DOHH2 (cell line): ENCODE measurements at regions not wholly inside any gene's neighbourhood (a gene's known extent, or its start where the extent isn't known, plus 50 kb on each side); places are given as distances from the start of the nearest gene placed in this dataset.

Experiments
- H3F3A ChIP-seq: fragments of 200-600 bp; sonication (generic), shearing (Covaris generic); 2 replicates; pipeline ENCODE4 v1.6.0; 2016; ENCODE audit warnings: antibody characterized with exemption, mild to moderate bottlenecking; ENCODE audit not compliant: control insufficient read depth, insufficient read depth
- H3K27ac ChIP-seq: fragments of 200-600 bp; sonication (generic); 2 replicates; pipeline ENCODE4 v1.5.1; 2014; ENCODE audit warnings: low read depth, mild to moderate bottlenecking, low read length, moderate library complexity
- H3K27me3 ChIP-seq: fragments of 200-600 bp; sonication (generic); 2 replicates; pipeline ENCODE4 v1.6.1; 2014; ENCODE audit warnings: mild to moderate bottlenecking, low read length, mixed read lengths; ENCODE audit not compliant: control insufficient read depth
- H3K36me3 ChIP-seq: fragments of 200-600 bp; sonication (generic); 2 replicates; pipeline ENCODE4 v1.6.1; 2014; ENCODE audit warnings: mild to moderate bottlenecking, low read length, moderate library complexity, mixed read lengths; ENCODE audit not compliant: control insufficient read depth
- H3K4me1 ChIP-seq: fragments of 200-600 bp; sonication (generic); 2 replicates; pipeline ENCODE4 v1.6.1; 2014; ENCODE audit warnings: mild to moderate bottlenecking, low read length, mixed read lengths; ENCODE audit not compliant: control insufficient read depth
- H3K4me2 ChIP-seq: fragments of 200-600 bp; sonication (generic); 2 replicates; pipeline ENCODE4 v1.6.0; 2014; ENCODE audit warnings: mild to moderate bottlenecking, low read length, moderate library complexity
- H3K4me3 ChIP-seq: fragments of 200-600 bp; sonication (generic); 2 replicates; pipeline ENCODE4 v1.5.1; 2014; ENCODE audit warnings: mild to moderate bottlenecking, low read length, mixed read lengths
- H3K79me2 ChIP-seq: fragments of 200-600 bp; sonication (generic); 2 replicates; pipeline ENCODE4 v1.6.1; 2014; ENCODE audit warnings: mild to moderate bottlenecking, low read length, mixed read lengths; ENCODE audit not compliant: control insufficient read depth
- H3K9me2 ChIP-seq: fragments of 200-600 bp; sonication (generic); replicated peaks from 2 replicates; pipeline ENCODE4 v1.6.1; 2014; ENCODE audit warnings: mild to moderate bottlenecking, low read length, mixed read lengths; ENCODE audit not compliant: control insufficient read depth
- H3K9me3 ChIP-seq: fragments of 200-600 bp; sonication (generic); 2 replicates; pipeline ENCODE4 v1.6.1; 2014; ENCODE audit warnings: antibody characterized with exemption, low read length, mixed read lengths; ENCODE audit not compliant: control insufficient read depth, insufficient read depth
- H4K20me1 ChIP-seq: fragments of 200-600 bp; sonication (generic); 2 replicates; pipeline ENCODE4 v1.6.0; 2014; ENCODE audit warnings: low read depth, mild to moderate bottlenecking, antibody characterized with exemption, low read length, moderate library complexity; ENCODE audit not compliant: control insufficient read depth, insufficient read depth
- EZH2phosphoT487 ChIP-seq: fragments of 200-600 bp; sonication (generic); IDR thresholded peaks from 2 replicates; pipeline ENCODE4 v1.6.1; 2017; ENCODE audit warnings: borderline replicate concordance, mild to moderate bottlenecking, antibody characterized with exemption, low read length, moderate library complexity, mixed read lengths
- TF ChIP-seq, protein P1 (sequence below): fragments of 200-600 bp; sonication (generic); IDR thresholded peaks from one replicate; pipeline ENCODE4 v1.5.1; 2014; ENCODE audit warnings: antibody characterized with exemption, mild to moderate bottlenecking, low read depth, low read length; ENCODE audit not compliant: poor library complexity, severe bottlenecking

DNA sequence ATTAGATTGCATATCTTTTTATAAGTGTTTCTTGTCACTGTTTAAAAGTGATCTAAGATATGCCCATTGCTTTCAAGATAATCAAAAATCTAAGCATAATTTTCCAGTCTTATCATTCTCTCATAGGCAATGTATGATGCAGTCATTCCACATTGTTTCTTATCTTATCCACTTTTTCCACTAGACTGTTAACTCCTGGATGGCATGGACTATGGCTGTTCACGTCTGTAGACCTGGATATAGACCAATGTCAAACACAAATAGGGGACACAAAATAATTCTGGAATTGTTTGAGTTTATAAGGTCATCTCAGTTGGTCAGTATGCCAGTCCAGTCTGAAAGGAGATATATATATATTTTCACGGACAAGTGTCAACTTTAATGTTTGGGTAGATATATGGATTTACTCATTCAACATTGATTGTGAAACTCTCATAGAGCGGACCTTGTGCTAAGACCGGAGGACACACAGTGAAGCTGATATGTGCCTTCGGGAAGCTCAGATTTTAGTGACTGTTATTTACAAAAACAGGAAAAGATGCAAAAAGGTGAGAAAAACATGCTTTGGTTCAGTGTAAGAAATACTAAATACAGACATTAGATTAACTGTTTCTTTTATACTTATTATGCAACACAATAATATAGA, 689.4 kb upstream of the SLC8A1 start:
- Histone ChIP-seq H3F3A (no peaks in the 10 kb centered on the region), H3K36me3 (no peaks in the 10 kb centered on the region), H3K4me3 (no peak overlapping the region), H4K20me1 (no peaks in the 10 kb centered on the region), H3K27me3 (no peaks in the 10 kb centered on the region), H3K9me2 (no peaks in the 10 kb centered on the region; the same call in 1 of the 2 replicates), H3K9me3 (no peaks in the 10 kb centered on the region), H3K79me2 (no peaks in the 10 kb centered on the region), H3K27ac (no peak overlapping the region), H3K4me1 (no peaks in the 10 kb centered on the region), H3K4me2 (no peak overlapping the region)
- TF ChIP-seq, protein P1, sequence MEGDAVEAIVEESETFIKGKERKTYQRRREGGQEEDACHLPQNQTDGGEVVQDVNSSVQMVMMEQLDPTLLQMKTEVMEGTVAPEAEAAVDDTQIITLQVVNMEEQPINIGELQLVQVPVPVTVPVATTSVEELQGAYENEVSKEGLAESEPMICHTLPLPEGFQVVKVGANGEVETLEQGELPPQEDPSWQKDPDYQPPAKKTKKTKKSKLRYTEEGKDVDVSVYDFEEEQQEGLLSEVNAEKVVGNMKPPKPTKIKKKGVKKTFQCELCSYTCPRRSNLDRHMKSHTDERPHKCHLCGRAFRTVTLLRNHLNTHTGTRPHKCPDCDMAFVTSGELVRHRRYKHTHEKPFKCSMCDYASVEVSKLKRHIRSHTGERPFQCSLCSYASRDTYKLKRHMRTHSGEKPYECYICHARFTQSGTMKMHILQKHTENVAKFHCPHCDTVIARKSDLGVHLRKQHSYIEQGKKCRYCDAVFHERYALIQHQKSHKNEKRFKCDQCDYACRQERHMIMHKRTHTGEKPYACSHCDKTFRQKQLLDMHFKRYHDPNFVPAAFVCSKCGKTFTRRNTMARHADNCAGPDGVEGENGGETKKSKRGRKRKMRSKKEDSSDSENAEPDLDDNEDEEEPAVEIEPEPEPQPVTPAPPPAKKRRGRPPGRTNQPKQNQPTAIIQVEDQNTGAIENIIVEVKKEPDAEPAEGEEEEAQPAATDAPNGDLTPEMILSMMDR, result no peak
- TF ChIP-seq EZH2phosphoT487, result no peak

- Histone ChIP-seq H3K27ac (no peak overlapping the region), H3K4me1 (no peaks in the 10 kb centered on the region), H3K27me3 (no peaks in the 10 kb centered on the region), H3F3A (no peaks in the 10 kb centered on the region), H3K4me2 (no peak overlapping the region), H3K36me3 (no peaks in the 10 kb centered on the region), H3K9me3 (no peaks in the 10 kb centered on the region), H3K9me2 (no peaks in the 10 kb centered on the region; the same call in 1 of the 2 replicates), H3K79me2 (no peaks in the 10 kb centered on the region), H4K20me1 (no peaks in the 10 kb centered on the region), H3K4me3 (no peak overlapping the region)
- no peak for TF ChIP-seq EZH2phosphoT487
- TF ChIP-seq, protein P1, result no peak
Observed at GRCh38 chr2:41142478-41142877, 690.6 kb upstream of the SLC8A1 start.

DNA sequence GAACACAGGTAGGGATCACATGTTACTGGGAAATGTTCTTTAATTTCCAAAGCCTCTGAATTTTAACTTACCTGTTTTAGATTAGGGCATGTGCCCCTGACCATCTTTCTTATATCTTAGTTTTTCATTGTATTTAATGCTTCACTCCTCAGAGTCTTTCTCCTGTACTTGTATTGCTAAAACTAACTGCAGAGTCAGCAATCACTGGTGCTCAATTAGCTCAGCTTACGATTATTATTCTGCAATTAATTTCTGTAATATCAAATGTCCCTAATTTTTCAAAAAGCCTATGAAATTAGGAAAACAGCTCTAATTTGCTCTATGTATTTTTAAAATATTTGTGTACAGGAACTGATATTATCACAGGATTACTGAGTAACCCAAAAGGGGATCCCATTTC, 693.2 kb upstream of the SLC8A1 start:
- Histone ChIP-seq H3K4me3 (no peak overlapping the region), H3F3A (no peaks in the 10 kb centered on the region), H3K9me2 (no peaks in the 10 kb centered on the region; the same call in 1 of the 2 replicates), H3K36me3 (no peaks in the 10 kb centered on the region), H4K20me1 (no peaks in the 10 kb centered on the region), H3K4me1 (no peaks in the 10 kb centered on the region), H3K27ac (no peak overlapping the region), H3K79me2 (no peaks in the 10 kb centered on the region), H3K4me2 (no peak overlapping the region), H3K9me3 (no peaks in the 10 kb centered on the region), H3K27me3 (no peaks in the 10 kb centered on the region)
- TF ChIP-seq, protein P1, result no peak
- TF ChIP-seq EZH2phosphoT487, result no peak
